ENCODE measurements at regions not wholly inside any gene's neighbourhood (a gene's known extent, or its start where the extent isn't known, plus 50 kb on each side); places are given as distances from the start of the nearest gene placed in this dataset.
"Not testable (repeated sequence)": the region's sequence is repeated elsewhere in the genome, so short reads cannot be mapped to it uniquely, and the experiment has no call there.

GRCh38 chr13:50453188-50453587 lies 390.3 kb downstream of the DLEU7 start:
- DNase-seq (ENCODE audit: low spot score) = no peak

DNA sequence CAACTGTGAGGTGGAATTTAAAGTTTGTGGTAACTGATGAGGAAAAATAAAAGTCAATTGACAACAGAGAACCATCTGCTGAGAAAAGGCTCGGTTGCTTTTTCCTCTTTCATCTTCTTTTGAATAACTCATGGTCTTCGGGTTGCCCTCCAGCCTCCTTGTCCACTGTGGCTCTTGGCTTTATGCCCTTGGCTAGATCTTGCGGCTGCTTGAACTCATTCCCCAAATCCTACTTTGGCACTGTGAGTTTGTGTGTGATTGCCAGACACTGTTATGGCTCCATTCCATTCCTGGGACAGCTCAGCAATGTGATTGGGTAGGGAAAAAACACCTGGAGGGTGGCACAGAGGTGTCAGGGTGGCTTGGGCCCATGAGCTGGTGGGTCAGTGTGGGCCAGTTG lies 387.4 kb downstream of the DLEU7 start:
- DNase-seq (ENCODE audit: low spot score) = no peak

DNA sequence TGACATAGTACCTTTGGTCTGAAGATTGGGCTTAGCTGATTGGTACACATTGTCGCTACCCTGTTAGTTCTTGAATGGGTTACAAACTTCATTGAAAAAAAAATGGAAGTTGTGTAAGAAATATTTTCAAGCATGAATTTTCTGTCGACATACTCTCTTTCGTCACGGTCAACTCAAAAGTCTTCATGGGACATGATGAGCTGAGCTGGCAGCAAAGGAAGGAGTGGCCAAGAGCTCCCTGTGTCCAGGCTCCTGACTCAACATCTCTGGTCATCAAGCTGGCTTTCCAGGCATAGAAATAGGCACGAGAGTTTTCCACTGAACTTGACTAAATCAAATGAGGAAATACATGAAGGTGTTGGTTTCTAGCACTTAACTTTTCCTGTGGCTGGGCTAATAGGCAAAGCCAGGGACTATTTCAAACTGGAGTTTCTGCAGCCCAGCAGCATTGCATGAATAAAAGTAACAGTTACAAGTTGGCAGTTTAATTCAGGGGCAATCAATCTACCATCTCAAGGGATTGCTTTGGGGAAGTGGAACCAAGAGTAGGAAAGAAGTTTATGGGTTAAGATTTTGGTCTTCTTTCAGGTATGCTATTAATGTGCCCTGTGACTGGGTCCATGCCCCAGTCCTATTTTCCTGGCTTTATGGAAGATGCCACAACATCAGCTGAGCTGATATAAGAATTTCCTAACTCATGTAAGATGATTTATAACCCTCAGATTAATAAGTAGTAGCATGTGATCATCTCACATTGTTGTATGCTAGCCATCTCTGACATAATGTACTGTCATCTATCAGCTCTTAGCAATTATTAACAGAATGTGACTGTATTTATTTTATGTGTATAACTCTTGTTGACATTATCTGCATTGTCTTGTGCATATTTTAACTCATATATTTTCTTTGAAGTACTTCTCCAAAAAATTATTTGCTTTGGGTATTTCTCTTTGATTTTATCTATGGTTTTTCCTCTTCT lies 385.8 kb downstream of the DLEU7 start:
- DNase-seq (ENCODE audit: low spot score) = peak; percentile 68

GRCh38 chr13:50459046-50459445 lies 384.4 kb downstream of the DLEU7 start:
- peak; percentile 36 for DNase-seq (ENCODE audit: low spot score)

GRCh38 chr13:50459658-50460057 lies 383.8 kb downstream of the DLEU7 start:
- DNase-seq (ENCODE audit: low spot score) = no peak

DNA sequence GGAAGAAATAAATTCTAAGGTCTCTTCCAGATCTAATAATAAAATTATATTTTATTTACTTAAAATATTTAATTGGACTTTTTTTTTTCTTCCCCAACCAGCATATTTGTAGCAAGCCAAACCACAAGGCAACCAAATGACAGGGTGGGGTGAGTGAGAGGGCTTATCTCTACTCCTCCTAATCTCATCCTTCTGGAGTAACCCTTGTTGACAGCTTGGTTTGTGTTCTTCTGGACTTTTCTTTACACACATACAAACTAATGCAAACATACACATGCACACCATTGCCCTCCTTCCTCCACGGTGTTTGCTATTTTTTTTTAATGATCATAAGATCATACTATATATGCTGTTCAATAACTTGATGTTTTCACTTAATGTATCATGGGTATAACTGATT lies 383.1 kb downstream of the DLEU7 start:
- DNase-seq (ENCODE audit: low spot score) = no peak

DNA sequence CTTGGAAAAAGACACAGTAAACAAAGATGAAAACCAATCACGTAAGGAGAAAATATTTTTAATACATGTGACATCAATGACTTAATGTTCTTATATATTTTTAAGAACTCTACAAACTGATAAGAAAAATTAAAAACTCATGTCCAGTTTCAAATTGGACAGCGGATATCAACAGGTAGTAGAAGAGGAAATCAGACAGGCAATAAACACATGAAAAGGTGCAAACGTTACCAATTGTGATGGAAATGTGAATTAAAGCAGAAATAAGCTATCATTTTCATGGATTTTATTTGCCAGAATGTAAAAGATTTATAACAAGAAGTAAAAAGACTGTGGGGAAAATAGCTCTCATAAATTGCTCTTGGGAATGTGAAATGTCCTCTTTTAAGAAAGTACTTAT lies 382.3 kb downstream of the DLEU7 start:
- no peak for DNase-seq (ENCODE audit: low spot score)

DNA sequence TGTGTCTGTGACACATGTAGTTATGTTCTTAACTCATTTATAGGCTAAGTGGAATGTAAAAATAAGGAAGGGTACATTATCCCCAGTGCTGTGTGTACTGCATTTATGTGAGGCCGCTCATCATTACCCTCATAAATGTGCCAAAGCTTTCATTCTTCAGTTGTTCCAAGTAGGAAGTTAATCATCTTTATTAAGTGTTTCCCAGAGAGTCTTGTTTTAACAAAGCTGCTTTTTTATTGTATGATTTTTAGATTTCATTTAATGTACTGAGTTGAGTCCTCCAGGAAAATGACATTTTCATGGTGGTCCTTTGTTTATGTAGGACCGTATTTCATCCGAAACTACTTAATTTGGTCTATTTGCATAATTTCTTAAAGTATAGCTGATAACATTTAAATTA lies 379.8 kb downstream of the DLEU7 start:
- DNase-seq (ENCODE audit: low spot score) = no peak

DNA sequence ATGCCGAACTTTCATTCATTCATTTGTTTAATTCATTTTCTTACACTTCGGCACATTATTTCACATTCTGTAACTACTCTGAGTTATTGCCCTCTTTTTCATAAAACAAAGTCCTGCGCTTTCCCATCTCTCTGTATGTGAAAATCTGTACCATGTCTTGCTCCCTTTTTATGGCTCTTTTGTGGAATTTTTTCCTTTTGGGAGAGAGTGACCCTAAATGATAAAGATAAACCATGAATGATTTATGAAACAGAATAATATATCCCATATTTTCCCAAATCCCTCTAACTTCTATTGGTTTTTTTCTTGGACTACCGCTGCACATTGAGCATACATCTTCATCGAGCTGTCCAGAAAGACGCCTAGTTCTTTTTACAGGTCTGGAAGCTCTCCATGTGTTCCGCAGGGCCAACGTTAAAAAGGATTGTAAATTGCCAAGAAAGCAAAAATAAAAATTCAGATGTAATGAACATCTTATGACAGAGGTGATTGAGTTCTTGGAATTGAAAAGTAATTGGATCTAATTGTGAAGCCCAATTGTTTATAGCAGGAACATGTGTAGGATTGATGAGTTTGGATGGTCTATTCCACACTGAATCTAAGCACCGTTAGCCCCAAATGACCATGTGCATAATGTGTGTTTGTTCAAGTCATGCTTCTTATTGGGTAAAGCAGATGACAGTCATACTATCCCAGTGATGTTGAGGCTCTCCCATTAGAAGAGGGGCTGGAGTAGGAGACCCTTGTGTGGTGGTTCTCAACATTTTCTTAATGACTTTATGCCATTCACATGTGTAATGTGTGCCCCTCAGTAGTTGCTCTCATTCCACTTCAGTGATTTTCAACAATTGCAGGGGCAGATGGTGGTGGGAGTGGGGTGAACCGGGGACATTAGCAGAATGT lies 378.9 kb downstream of the DLEU7 start:
- DNase-seq (ENCODE audit: low spot score) = no peak

- no peak for DNase-seq (ENCODE audit: low spot score)
These were observed 377.0 kb downstream of the DLEU7 start for GRCh38 chr13:50466456-50466855.

GRCh38 chr13:50467156-50468110 lies 376.1 kb downstream of the DLEU7 start:
- DNase-seq (ENCODE audit: low spot score) = no peak

DNA sequence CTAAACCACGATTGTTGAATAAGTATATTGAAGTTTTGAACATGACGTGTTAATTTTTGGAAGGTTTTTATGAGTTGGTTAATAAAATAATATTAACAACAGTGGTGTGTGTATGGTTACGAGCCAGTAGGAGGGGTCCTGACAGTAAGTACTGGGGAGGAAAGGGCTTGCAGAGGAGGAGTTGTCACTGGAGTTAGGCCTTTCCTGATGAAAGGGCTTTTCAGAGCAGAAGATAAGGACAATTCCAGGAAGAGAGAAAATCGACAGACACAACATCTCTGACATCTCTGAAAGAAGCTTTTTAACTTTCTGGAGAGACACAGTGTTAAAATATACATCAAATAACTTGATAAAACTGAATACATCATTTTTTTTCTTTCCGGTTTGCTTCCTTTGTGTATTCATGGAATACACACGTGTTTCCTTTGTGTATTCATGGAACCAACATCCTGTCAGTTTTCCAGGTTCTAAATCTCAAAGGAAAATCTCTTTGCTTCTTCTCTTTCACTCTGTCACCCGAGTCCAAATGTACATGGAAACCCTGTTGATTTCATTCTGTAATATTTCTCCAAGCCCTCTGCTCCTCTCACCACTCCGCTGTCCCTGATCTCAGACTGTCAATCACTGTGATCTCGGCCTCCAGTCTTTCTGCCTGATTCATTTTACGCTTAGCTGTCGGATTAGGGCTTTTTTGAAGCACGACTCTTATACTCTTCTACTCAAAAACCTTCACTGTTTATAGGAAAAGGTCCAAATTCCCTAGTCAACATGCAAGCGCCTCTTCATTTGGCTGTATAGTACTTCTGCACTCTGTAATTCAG lies 374.4 kb downstream of the DLEU7 start:
- no peak for DNase-seq (ENCODE audit: low spot score)

DNA sequence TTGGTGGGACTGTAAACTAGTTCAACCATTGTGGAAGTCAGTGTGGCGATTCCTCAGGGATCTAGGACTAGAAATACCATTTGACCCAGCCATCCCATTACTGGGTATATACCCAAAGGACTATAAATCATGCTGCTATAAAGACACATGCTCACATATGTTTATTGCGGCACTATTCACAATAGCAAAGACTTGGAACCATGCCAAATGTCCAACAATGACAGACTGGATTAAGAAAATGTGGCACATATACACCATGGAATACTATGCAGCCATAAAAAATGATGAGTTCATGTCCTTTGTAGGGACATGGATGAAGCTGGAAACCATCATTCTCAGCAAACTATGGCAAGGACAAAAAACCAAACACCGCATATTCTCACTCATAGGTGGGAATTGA lies 370.4 kb downstream of the DLEU7 start:
- DNase-seq (ENCODE audit: low spot score) = not testable (repeated sequence)

DNA sequence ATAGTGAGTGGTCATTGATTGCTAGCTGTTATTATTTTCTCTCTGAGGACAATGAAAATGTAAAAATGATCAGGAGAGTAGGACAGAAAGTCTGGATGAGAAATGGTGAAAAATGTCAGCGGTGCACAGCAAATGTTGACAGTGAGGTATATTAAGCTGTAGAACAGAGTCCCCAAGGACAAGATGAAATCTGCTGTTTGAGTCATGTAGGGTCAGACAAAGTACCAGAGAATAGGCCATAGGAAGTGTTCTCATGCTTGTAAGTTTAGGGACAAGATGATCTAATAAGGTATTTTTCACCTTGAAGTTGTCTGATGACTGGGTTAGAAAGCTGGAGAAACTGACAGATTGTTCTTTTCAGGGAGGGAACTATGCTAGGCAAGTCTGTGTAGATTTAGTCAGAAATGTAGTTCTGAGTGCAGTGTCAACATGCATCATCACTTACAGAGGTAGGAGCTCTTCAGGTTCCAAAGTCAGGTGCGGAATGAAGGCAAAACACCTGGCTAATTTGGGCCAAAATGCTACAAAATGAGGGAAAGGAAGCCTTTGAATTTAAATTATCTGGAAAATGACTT lies 369.3 kb downstream of the DLEU7 start:
- no peak for DNase-seq (ENCODE audit: low spot score)

GRCh38 chr13:50476577-50477285 lies 366.8 kb downstream of the DLEU7 start:
- no peak for DNase-seq (ENCODE audit: low spot score)

DNA sequence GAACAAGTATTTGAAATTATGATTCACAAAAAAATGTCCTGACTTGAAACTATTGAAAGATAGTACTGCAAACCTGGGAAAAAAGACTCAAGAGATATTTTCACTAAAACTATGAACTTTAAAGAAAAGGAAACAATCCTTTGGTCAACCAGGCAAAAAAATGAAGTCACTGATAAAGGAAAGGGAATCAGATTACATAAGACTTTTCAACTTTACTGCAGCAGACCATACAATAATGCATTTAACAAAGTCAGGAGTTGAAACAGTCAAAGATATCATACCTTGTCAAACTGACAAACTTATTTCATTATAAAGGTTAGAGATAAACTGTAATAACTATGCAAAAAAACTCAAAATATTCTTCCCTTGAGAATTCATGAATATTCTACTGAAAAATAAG lies 361.6 kb downstream of the DLEU7 start:
- no peak for DNase-seq (ENCODE audit: low spot score)

DNA sequence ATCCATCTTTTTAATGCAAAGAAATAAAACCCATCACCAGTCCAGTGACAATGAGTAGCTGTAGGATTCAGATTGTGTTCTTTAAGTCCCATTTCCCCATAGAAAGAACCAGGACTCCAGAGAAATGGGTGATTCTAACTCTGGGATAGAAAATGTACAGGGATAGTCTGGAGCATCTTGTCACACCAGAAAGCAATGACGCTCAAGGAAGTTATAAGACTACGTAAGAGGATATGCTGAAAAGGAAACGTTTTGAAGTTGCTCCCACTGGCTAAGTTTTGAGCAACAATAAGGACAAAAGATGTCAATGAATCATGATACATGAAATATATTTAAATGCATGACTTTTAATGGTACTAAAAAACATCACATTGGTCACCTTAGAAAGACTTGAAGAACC lies 360.1 kb downstream of the DLEU7 start:
- DNase-seq (ENCODE audit: low spot score) = no peak

- no peak for DNase-seq (ENCODE audit: low spot score)
These were observed 358.9 kb downstream of the DLEU7 start for GRCh38 chr13:50484472-50485113.

Data from kidney tubule cell (primary cell).